Neural progenitor cell (in vitro differentiated cells): ENCODE measurements at regions not wholly inside any gene's neighbourhood (a gene's known extent, or its start where the extent isn't known, plus 50 kb on each side); places are given as distances from the start of the nearest gene placed in this dataset.

Source experiments
- EZH2 ChIP-seq: fragments of 200-600 bp; sonication (generic); IDR thresholded peaks from 2 replicates; pipeline ENCODE4 v1.6.1; 2017; ENCODE audit warnings: antibody characterized with exemption, mild to moderate bottlenecking, moderate library complexity
- TF ChIP-seq, protein P1 (sequence below): fragments of 200-600 bp; sonication (generic); IDR thresholded peaks from 2 replicates; pipeline ENCODE4 v1.5.1; 2017; ENCODE audit warnings: antibody characterized with exemption, mild to moderate bottlenecking

DNA sequence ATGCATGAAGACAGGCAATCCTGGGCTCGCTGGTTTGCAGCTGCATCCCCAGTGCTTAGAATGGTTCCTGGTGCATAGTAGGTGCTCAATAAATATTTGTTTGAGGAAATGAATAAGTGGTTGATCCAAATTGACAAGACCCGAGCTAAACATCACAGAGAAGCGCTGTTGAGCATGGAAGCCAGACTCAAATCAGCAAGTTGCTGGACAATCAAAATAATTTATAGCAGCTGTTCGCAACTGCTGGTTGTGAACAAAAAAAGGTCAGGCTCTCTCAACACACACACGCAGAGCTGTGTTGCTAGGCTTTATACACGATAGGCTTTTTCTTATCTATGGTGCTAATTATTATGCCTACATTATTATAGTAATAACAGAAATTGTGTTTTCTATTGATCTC lies 190.2 kb downstream of the TBX5 start:
- TF ChIP-seq, protein P1, sequence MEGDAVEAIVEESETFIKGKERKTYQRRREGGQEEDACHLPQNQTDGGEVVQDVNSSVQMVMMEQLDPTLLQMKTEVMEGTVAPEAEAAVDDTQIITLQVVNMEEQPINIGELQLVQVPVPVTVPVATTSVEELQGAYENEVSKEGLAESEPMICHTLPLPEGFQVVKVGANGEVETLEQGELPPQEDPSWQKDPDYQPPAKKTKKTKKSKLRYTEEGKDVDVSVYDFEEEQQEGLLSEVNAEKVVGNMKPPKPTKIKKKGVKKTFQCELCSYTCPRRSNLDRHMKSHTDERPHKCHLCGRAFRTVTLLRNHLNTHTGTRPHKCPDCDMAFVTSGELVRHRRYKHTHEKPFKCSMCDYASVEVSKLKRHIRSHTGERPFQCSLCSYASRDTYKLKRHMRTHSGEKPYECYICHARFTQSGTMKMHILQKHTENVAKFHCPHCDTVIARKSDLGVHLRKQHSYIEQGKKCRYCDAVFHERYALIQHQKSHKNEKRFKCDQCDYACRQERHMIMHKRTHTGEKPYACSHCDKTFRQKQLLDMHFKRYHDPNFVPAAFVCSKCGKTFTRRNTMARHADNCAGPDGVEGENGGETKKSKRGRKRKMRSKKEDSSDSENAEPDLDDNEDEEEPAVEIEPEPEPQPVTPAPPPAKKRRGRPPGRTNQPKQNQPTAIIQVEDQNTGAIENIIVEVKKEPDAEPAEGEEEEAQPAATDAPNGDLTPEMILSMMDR = no peak
- no peak for TF ChIP-seq EZH2
